CD4-positive, alpha-beta memory T cell (primary cell): ENCODE measurements at regions not wholly inside any gene's neighbourhood (a gene's known extent, or its start where the extent isn't known, plus 50 kb on each side); places are given as distances from the start of the nearest gene placed in this dataset.

Experiments used
- CTCF ChIA-PET: fragments of 350-600 bp; sonication (Branson Sonifier 250); formaldehyde crosslinking; loops from one replicate; lab custom pipeline; 2021; ENCODE audit warnings: inconsistent platforms; ENCODE audit not compliant: partially characterized antibody; lab: Charles Lee
- POLR2A ChIA-PET: fragments of 350-600 bp; sonication (Branson Sonifier 250); formaldehyde crosslinking; loops from one replicate; lab custom pipeline; 2021; ENCODE audit not compliant: partially characterized antibody; lab: Charles Lee
- DNase-seq, 5 donors: peaks; one replicate each; pipeline versions ENCODE4 v3.0.0 to v3.0.0-alpha.2; 2020 to 2022; ENCODE audit warnings: mixed read lengths in 1 of 5
- H3K27ac ChIP-seq: one replicate; pipeline ENCODE4 v1.7.0; 2013; ENCODE audit warnings: low read depth, low read length
- H3K27me3 ChIP-seq: 2 replicates; pipeline ENCODE4 v1.7.0; 2013; ENCODE audit warnings: mild to moderate bottlenecking, low read length, moderate library complexity; ENCODE audit not compliant: insufficient read depth
- H3K36me3 ChIP-seq: 2 replicates; pipeline ENCODE4 v1.7.0; 2013; ENCODE audit warnings: mild to moderate bottlenecking, low read length, moderate library complexity; ENCODE audit not compliant: insufficient read depth
- H3K4me1 ChIP-seq: 2 replicates; pipeline ENCODE4 v1.7.0; 2013; ENCODE audit warnings: mild to moderate bottlenecking, low read length, moderate library complexity; ENCODE audit not compliant: insufficient read depth
- H3K4me3 ChIP-seq, 2 donors: one replicate each; pipeline ENCODE4 v1.7.0; 2013; ENCODE audit warnings: low read length in 2 of 2, mild to moderate bottlenecking in 1 of 2
- H3K9me3 ChIP-seq, 2 donors: one replicate each; pipeline ENCODE4 v1.7.0; 2013; ENCODE audit warnings: low read length in 2 of 2, control low read depth in 1 of 2; ENCODE audit not compliant: control insufficient read depth in 1 of 2
- H3K27ac Mint-ChIP-seq, 7 donors: one replicate each; pipeline ENCODE4 v1.8.0; 2020 to 2021; ENCODE audit warnings: mixed read lengths in 7 of 7, mild to moderate bottlenecking in 6 of 7, inconsistent platforms in 3 of 7, moderate library complexity in 3 of 7
- H3K27me3 Mint-ChIP-seq, 2 donors: one replicate each; pipeline ENCODE4 v1.8.0; 2020 to 2021; ENCODE audit warnings: mixed read lengths in 2 of 2
- H3K36me3 Mint-ChIP-seq, 2 donors: one replicate each; pipeline ENCODE4 v1.8.0; 2020 to 2021; ENCODE audit warnings: mixed read lengths in 2 of 2, inconsistent platforms in 1 of 2, mild to moderate bottlenecking in 1 of 2
- H3K4me1 Mint-ChIP-seq, 4 donors: one replicate each; pipeline ENCODE4 v1.8.0; 2020 to 2021; ENCODE audit warnings: mixed read lengths in 4 of 4, mild to moderate bottlenecking in 1 of 4
- H3K4me3 Mint-ChIP-seq, 8 donors: one replicate each; pipeline ENCODE4 v1.8.0; 2020 to 2021; ENCODE audit warnings: mixed read lengths in 8 of 8, mild to moderate bottlenecking in 7 of 8, moderate library complexity in 6 of 8, inconsistent platforms in 3 of 8
- H3K9me3 Mint-ChIP-seq, 8 donors: one replicate each; pipeline ENCODE4 v1.8.0; 2020 to 2021; ENCODE audit warnings: mixed read lengths in 8 of 8, mild to moderate bottlenecking in 5 of 8, inconsistent platforms in 3 of 8, moderate library complexity in 1 of 8
- intact Hi-C: fragments of 100-400 bp; cut with micrococcal nuclease; formaldehyde crosslinking; loops from one replicate; pipeline ENCODE4 v1.15.1; 2023

DNA sequence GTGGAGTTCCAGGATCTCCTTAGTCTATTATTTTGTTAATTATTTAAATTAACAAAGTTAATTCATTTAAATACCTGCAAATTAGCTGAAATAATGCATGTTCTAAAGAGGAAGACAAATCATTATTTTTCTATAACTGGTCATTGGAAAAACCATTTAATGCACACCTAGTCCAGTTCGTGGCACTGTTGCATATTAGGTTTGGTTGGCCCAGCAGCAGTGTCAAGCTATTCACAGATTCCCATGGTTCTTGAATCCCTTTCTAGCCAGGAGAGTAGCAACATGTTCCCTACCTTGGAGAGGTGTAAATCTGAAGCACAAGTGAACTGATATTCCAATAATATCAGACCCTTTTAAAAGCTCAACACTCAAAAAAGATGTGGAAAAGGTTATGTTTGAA is 155.2 kb downstream of the TMEM161B start:
- H3K27me3 Mint-ChIP-seq = peaks cover 10 to 15% of the 10 kb centered on the region in 2 donors
- H3K36me3 Mint-ChIP-seq = no peaks in the 10 kb centered on the region
- intact Hi-C loops = no loop called here
- H3K9me3 Mint-ChIP-seq = no peaks in the 10 kb centered on the region
- DNase-seq = no peak
- Histone ChIP-seq H3K4me3 (no peak overlapping the region), H3K27ac (no peak overlapping the region), H3K36me3 (no peaks in the 10 kb centered on the region), H3K27me3 (no peaks in the 10 kb centered on the region), H3K4me1 (no peaks in the 10 kb centered on the region), H3K9me3 (no peaks in the 10 kb centered on the region)
- H3K4me3 Mint-ChIP-seq = no peak overlapping the region
- CTCF ChIA-PET = interaction anchor here (0.8 kb wide), 1 partner anchor 567 kb away, joined by 4 read pairs; no protein-coding TSS in a partner anchor
- POLR2A ChIA-PET = no interaction called here
- no peak overlapping the region for H3K27ac Mint-ChIP-seq
- H3K4me1 Mint-ChIP-seq = no peaks in the 10 kb centered on the region

GRCh38 chr5:88109818-88110217 is 158.8 kb downstream of the TMEM161B start:
- no peaks in the 10 kb centered on the region for H3K4me1 ChIP-seq
- CTCF ChIA-PET = no interaction called here
- no peaks in the 10 kb centered on the region for H3K36me3 Mint-ChIP-seq
- H3K9me3 ChIP-seq = no peaks in the 10 kb centered on the region
- H3K4me3 Mint-ChIP-seq = no peak overlapping the region
- no peak overlapping the region for H3K27ac Mint-ChIP-seq
- no peaks in the 10 kb centered on the region for H3K36me3 ChIP-seq
- no peak overlapping the region for H3K4me3 ChIP-seq
- no peak for DNase-seq
- POLR2A ChIA-PET = no interaction called here
- no peaks in the 10 kb centered on the region for H3K4me1 Mint-ChIP-seq
- no peak overlapping the region for H3K27ac ChIP-seq
- intact Hi-C loops = no loop called here
- H3K9me3 Mint-ChIP-seq = peaks cover 0 to 9% (median 0%) of the 10 kb centered on the region in 8 donors
- no peaks in the 10 kb centered on the region for H3K27me3 ChIP-seq
- peaks cover 5 to 6% of the 10 kb centered on the region in 2 donors for H3K27me3 Mint-ChIP-seq

DNA sequence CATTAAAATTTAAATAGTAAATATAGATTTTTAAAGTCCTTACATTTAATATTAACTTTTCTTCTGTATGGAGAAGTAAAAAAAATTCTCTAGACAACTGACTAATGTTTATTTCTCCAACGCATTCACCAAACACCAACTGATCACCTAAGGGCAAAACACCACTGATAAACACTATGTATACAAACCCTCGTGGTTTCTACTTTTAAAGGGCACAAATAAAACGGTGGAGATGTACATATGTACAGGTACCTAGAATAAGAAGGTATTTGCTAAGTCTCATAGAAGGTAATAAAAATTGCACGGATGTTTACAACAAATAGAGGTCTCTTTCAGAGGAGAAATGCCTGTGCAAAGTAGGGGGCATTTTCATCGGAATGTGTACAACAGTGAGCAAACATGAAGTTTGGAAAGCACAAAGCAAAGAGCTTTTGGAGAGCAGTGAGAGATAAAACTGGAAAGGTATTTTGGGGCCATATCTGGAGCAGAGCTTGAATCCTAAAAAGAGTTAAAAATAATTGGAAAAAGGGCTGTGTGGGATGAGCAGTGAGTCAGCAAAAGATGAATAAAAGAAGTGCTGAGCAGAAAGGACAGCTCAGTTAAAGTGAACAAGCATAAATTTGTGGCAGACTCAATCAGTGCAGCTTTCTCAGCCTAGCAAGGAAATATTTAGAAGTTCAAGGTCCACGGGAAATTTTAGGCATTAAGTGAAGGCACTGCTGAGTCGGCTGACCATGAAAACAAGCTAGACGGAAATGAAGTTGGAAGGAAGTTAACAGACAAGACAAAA is 160.0 kb downstream of the TMEM161B start:
- DNase-seq = no peak
- CTCF ChIA-PET = no interaction called here

GRCh38 chr5:88094906-88095496 is 173.6 kb downstream of the TMEM161B start:
- CTCF ChIA-PET = no interaction called here
- POLR2A ChIA-PET = no interaction called here
- Mint-ChIP-seq H3K4me1 (peaks cover 0 to 4% (median 0%) of the 10 kb centered on the region in 4 donors), H3K36me3 (no peaks in the 10 kb centered on the region), H3K4me3 (no peak overlapping the region), H3K9me3 (no peaks in the 10 kb centered on the region), H3K27me3 (peaks cover 0 to 1% of the 10 kb centered on the region in 2 donors), H3K27ac (no peak overlapping the region)
- Histone ChIP-seq H3K36me3 (no peaks in the 10 kb centered on the region), H3K4me3 (no peak overlapping the region), H3K27ac (no peak overlapping the region), H3K27me3 (no peaks in the 10 kb centered on the region), H3K9me3 (no peaks in the 10 kb centered on the region), H3K4me1 (no peaks in the 10 kb centered on the region)
- intact Hi-C loops = no loop called here
- no peak for DNase-seq

More for the DNA sequence above, 160.0 kb downstream of the TMEM161B start:
- Histone ChIP-seq H3K27ac (no peak overlapping the region), H3K4me3 (no peak overlapping the region), H3K9me3 (no peaks in the 10 kb centered on the region), H3K4me1 (no peaks in the 10 kb centered on the region), H3K27me3 (no peaks in the 10 kb centered on the region), H3K36me3 (no peaks in the 10 kb centered on the region)
- intact Hi-C loops = no loop called here
- Mint-ChIP-seq H3K27ac (no peak overlapping the region), H3K9me3 (peaks cover 0 to 9% (median 0%) of the 10 kb centered on the region in 8 donors), H3K36me3 (no peaks in the 10 kb centered on the region), H3K27me3 (peaks cover 3 to 8% of the 10 kb centered on the region in 2 donors), H3K4me1 (no peaks in the 10 kb centered on the region), H3K4me3 (no peak overlapping the region)
- POLR2A ChIA-PET = no interaction called here

GRCh38 chr5:88094403-88094802 is 174.2 kb downstream of the TMEM161B start:
- no peak overlapping the region for H3K27ac Mint-ChIP-seq
- Histone ChIP-seq H3K9me3 (no peaks in the 10 kb centered on the region), H3K27me3 (no peaks in the 10 kb centered on the region), H3K36me3 (no peaks in the 10 kb centered on the region), H3K4me3 (no peak overlapping the region), H3K27ac (no peak overlapping the region), H3K4me1 (no peaks in the 10 kb centered on the region)
- no peak overlapping the region for H3K4me3 Mint-ChIP-seq
- no peaks in the 10 kb centered on the region for H3K36me3 Mint-ChIP-seq
- peaks cover 0 to 4% (median 0%) of the 10 kb centered on the region in 4 donors for H3K4me1 Mint-ChIP-seq
- CTCF ChIA-PET = no interaction called here
- intact Hi-C loops = no loop called here
- H3K9me3 Mint-ChIP-seq = no peaks in the 10 kb centered on the region
- POLR2A ChIA-PET = no interaction called here
- DNase-seq = no peak
- peaks cover 0 to 4% of the 10 kb centered on the region in 2 donors for H3K27me3 Mint-ChIP-seq

GRCh38 chr5:88093765-88094164 is 174.9 kb downstream of the TMEM161B start:
- intact Hi-C loops = no loop called here
- ChIA-PET CTCF (no interaction called here), POLR2A (no interaction called here)
- Histone ChIP-seq H3K27ac (no peak overlapping the region), H3K9me3 (no peaks in the 10 kb centered on the region), H3K36me3 (no peaks in the 10 kb centered on the region), H3K4me1 (no peaks in the 10 kb centered on the region), H3K27me3 (no peaks in the 10 kb centered on the region), H3K4me3 (no peak overlapping the region)
- Mint-ChIP-seq H3K27me3 (peaks cover 0 to 4% of the 10 kb centered on the region in 2 donors), H3K9me3 (no peaks in the 10 kb centered on the region), H3K4me1 (peaks cover 0 to 4% (median 0%) of the 10 kb centered on the region in 4 donors), H3K36me3 (no peaks in the 10 kb centered on the region), H3K4me3 (no peak overlapping the region), H3K27ac (no peak overlapping the region)
- DNase-seq = no peak

- H3K4me3 Mint-ChIP-seq = no peak overlapping the region
- H3K9me3 Mint-ChIP-seq = no peaks in the 10 kb centered on the region
- POLR2A ChIA-PET = no interaction called here
- no peak overlapping the region for H3K27ac Mint-ChIP-seq
- Histone ChIP-seq H3K4me1 (no peaks in the 10 kb centered on the region), H3K36me3 (no peaks in the 10 kb centered on the region), H3K27ac (no peak overlapping the region), H3K9me3 (no peaks in the 10 kb centered on the region), H3K27me3 (no peaks in the 10 kb centered on the region), H3K4me3 (no peak overlapping the region)
- H3K4me1 Mint-ChIP-seq = peaks cover 0 to 4% (median 0%) of the 10 kb centered on the region in 4 donors
- peaks cover 0 to 3% of the 10 kb centered on the region in 2 donors for H3K27me3 Mint-ChIP-seq
- DNase-seq = no peak
- intact Hi-C loops = no loop called here
- CTCF ChIA-PET = no interaction called here
- H3K36me3 Mint-ChIP-seq = no peaks in the 10 kb centered on the region
Measured at GRCh38 chr5:88092958-88093605, 175.6 kb downstream of the TMEM161B start.
